Keratinocyte (primary cell): ENCODE measurements at regions not wholly inside any gene's neighbourhood (a gene's known extent, or its start where the extent isn't known, plus 50 kb on each side); places are given as distances from the start of the nearest gene placed in this dataset.

Experiments
- CTCF ChIP-seq, 3 experiments: IDR thresholded peaks in 1 of 3; conservative IDR thresholded peaks in 1 of 3; optimal IDR thresholded peaks in 1 of 3; 2 replicates in 2 of 3; 3 replicates in 1 of 3; pipeline versions ENCODE3 to v1.5.1; 2011; ENCODE audit warnings: low read length in 3 of 3, mild to moderate bottlenecking in 3 of 3, moderate library complexity in 2 of 3, control low read depth in 1 of 3, inconsistent platforms in 1 of 3; ENCODE audit not compliant: insufficient read depth in 2 of 3; ENCODE audit errors: extremely low read depth in 1 of 3
- EZH2 ChIP-seq: IDR thresholded peaks from one replicate; pipeline ENCODE4 v1.6.1; 2012; ENCODE audit warnings: inconsistent platforms, mild to moderate bottlenecking, low read length, moderate library complexity

DNA sequence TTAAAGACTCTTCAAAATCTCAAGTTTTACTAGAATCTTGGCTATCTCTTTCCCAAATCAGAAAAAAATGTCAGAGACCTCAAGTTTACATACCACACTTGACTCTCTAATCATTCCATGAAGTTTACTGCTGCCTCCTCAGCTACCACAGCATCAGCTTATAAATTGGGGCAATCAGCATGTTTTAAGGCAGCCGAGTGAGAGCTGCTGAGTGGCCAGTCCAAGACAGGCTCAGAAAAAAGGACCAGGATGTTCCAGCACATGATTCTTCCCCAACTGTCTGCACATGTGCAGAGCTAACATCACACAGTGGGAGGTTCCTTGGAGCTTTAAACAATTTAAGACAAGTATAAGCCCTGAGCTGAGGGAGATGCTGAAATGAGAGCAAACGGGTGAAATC lies 140.6 kb upstream of the NUDT7 start:
- TF ChIP-seq CTCF (optimal IDR thresholded peaks at IDR 0.05 in 1 of 3, IDR thresholded peaks at IDR 0.05 in 1 of 3, conservative IDR thresholded peaks at IDR 0.05 in 1 of 3; ENCODE audit: extremely low read depth in 1 of 3, insufficient read depth in 2 of 3, low read length in 3 of 3) = no peak
- no peak for TF ChIP-seq EZH2
